Testis (tissue), 2 donors: ENCODE measurements at regions not wholly inside any gene's neighbourhood (a gene's known extent, or its start where the extent isn't known, plus 50 kb on each side); places are given as distances from the start of the nearest gene placed in this dataset.

ENCODE experiments used
- CTCF ChIP-seq, 3 experiments: fragments of 450-650 bp in 2 of 3; fragments of 200-600 bp in 1 of 3; sonication (generic) in 1 of 3; IDR thresholded peaks; one replicate each; pipeline ENCODE4 v1.5.1; 2016 to 2019; ENCODE audit warnings: antibody characterized with exemption in 3 of 3, mild to moderate bottlenecking in 2 of 3, moderate library complexity in 1 of 3
- POLR2A ChIP-seq: fragments of 450-650 bp; IDR thresholded peaks from one replicate; pipeline ENCODE4 v1.6.1; 2017; ENCODE audit warnings: antibody characterized with exemption, mild to moderate bottlenecking, moderate library complexity

DNA sequence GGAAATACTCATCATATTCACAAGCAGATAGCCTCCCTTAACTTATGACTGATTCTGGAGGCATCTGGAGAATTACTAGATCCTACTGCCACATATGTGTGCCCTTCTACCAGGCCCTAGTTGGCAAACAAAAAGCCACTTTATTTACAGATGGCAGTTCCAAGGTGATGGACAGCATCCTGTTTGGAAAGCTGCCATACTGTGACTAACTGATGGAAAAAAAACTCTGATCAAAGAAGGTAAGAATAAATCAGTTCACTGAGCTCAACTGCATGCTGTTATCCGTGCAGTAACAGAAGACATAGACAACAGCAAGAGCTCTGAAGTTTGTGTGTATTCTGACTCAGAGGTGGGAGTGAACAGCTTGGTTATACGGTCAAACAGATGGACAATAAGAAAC lies 279.8 kb upstream of the POU5F2 start:
- no peak for TF ChIP-seq POLR2A
- TF ChIP-seq CTCF (IDR thresholded peaks at IDR 0.05) = no peak
